IMR-90 (cell line): ENCODE measurements at regions not wholly inside any gene's neighbourhood (a gene's known extent, or its start where the extent isn't known, plus 50 kb on each side); places are given as distances from the start of the nearest gene placed in this dataset.

ENCODE experiments used
- BHLHE40 ChIP-seq: fragments of 150-350 bp; IDR thresholded peaks from 2 replicates; pipeline ENCODE4 v1.6.1; 2016; ENCODE audit warnings: mild to moderate bottlenecking, low read depth, low read length
- MAFK ChIP-seq: IDR thresholded peaks from 2 replicates; pipeline ENCODE4 v1.6.1; 2012; ENCODE audit warnings: low read depth, low read length, improper control_type of control experiment
- MXI1 ChIP-seq: IDR thresholded peaks from 2 replicates; pipeline ENCODE4 v1.6.1; 2012; ENCODE audit warnings: low read depth, mild to moderate bottlenecking, low read length, moderate library complexity, borderline replicate concordance
- POLR2A ChIP-seq: IDR thresholded peaks from 2 replicates; pipeline ENCODE4 v1.6.1; 2012; ENCODE audit warnings: mild to moderate bottlenecking, low read depth, low read length
- RAD21 ChIP-seq: IDR thresholded peaks from 2 replicates; pipeline ENCODE4 v1.6.1; 2012; ENCODE audit warnings: low read length, improper control_type of control experiment
- RFX5 ChIP-seq: IDR thresholded peaks from 2 replicates; pipeline ENCODE4 v1.8.0; 2012; ENCODE audit warnings: low read depth, mild to moderate bottlenecking, low read length, moderate library complexity
- SMC3 ChIP-seq: fragments of 150-350 bp; IDR thresholded peaks from 2 replicates; pipeline ENCODE4 v1.6.1; 2016; ENCODE audit warnings: low read depth, mild to moderate bottlenecking, antibody characterized with exemption, low read length, moderate library complexity
- USF2 ChIP-seq: fragments of 150-350 bp; IDR thresholded peaks from 2 replicates; pipeline ENCODE4 v1.6.1; 2017; ENCODE audit warnings: mild to moderate bottlenecking, antibody characterized with exemption, low read length, low read depth
- TF ChIP-seq, protein P1 (sequence below): conservative IDR thresholded peaks from 2 replicates; pipeline ENCODE4 v1.5.1; 2012; ENCODE audit warnings: mild to moderate bottlenecking, low read depth, low read length, improper control_type of control experiment

DNA sequence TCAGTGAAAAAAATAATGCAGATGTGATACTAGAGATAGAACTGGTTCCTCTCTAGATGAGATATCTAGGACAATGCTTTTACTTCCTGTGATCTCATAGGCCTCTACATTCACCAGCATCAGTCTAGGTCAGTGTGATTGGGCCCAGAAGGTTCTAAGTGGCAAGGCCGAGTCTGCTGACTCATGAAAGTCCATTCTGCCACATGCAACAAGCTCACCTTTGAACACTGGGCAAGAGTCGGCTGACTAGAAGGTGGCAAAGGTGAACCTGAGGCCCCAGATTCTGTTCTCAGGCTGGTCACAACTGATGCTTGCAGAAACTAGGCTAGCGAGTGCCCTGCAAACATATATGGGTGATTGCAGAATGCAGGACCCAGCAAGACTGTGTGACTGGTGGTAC lies 105.7 kb upstream of the PLXNA4 start:
- TF ChIP-seq USF2 = no peak
- TF ChIP-seq, protein P1, sequence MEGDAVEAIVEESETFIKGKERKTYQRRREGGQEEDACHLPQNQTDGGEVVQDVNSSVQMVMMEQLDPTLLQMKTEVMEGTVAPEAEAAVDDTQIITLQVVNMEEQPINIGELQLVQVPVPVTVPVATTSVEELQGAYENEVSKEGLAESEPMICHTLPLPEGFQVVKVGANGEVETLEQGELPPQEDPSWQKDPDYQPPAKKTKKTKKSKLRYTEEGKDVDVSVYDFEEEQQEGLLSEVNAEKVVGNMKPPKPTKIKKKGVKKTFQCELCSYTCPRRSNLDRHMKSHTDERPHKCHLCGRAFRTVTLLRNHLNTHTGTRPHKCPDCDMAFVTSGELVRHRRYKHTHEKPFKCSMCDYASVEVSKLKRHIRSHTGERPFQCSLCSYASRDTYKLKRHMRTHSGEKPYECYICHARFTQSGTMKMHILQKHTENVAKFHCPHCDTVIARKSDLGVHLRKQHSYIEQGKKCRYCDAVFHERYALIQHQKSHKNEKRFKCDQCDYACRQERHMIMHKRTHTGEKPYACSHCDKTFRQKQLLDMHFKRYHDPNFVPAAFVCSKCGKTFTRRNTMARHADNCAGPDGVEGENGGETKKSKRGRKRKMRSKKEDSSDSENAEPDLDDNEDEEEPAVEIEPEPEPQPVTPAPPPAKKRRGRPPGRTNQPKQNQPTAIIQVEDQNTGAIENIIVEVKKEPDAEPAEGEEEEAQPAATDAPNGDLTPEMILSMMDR = no peak
- no peak for TF ChIP-seq MXI1
- TF ChIP-seq RAD21 = no peak
- TF ChIP-seq POLR2A = no peak
- TF ChIP-seq BHLHE40 = no peak
- TF ChIP-seq MAFK = no peak
- no peak for TF ChIP-seq SMC3
- no peak for TF ChIP-seq RFX5
